SK-N-SH (cell line): ENCODE measurements at regions not wholly inside any gene's neighbourhood (a gene's known extent, or its start where the extent isn't known, plus 50 kb on each side); places are given as distances from the start of the nearest gene placed in this dataset.

Experiments used
- CTCF ChIA-PET: fragments of 300-600, 350-600 bp; formaldehyde crosslinking; extraction: SDS; loops from one replicate; lab custom pipeline; 2021; lab: Yijun Ruan, JAX
- POLR2A ChIA-PET: fragments of 350-600 bp; sonication (Branson Sonifier 250); formaldehyde crosslinking; extraction: SDS; loops from one replicate; lab custom pipeline; 2020; ENCODE audit warnings: antibody characterized with exemption, inconsistent platforms; lab: Yijun Ruan, JAX
- DNase-seq: peaks from one replicate; pipeline ENCODE4 v3.0.0; 2012
- H2AFZ ChIP-seq: fragments of 200-600 bp; sonication (generic); 2 replicates; pipeline ENCODE4 v1.8.1; 2016; ENCODE audit warnings: antibody characterized with exemption, mild to moderate bottlenecking, low read depth
- H3F3A ChIP-seq: fragments of 200-600 bp; sonication (generic); replicated peaks from 2 replicates; pipeline ENCODE3; 2016; ENCODE audit warnings: antibody characterized with exemption, mild to moderate bottlenecking; ENCODE audit not compliant: insufficient read depth
- H3K27ac ChIP-seq, 2 experiments: fragments of 200-500 bp in 1 of 2; fragments of 200-600 bp in 1 of 2; sonication (Bioruptor generic) in 1 of 2; sonication (generic), shearing (Covaris generic) in 1 of 2; 2 replicates each; pipeline versions ENCODE4 v1.5.1 to v1.6.1; 2014 to 2016; ENCODE audit warnings: low read depth in 2 of 2, inconsistent platforms in 1 of 2, low read length in 1 of 2, mild to moderate bottlenecking in 1 of 2, mixed read lengths in 1 of 2
- H3K27me3 ChIP-seq: fragments of 200-600 bp; sonication (generic), shearing (Covaris generic); 2 replicates; pipeline ENCODE4 v1.6.1; 2016; ENCODE audit warnings: mixed run types; ENCODE audit not compliant: insufficient read depth
- H3K36me3 ChIP-seq, 2 experiments: fragments of 200-500 bp in 1 of 2; fragments of 200-600 bp in 1 of 2; sonication (Bioruptor generic) in 1 of 2; sonication (generic) in 1 of 2; replicated peaks in 1 of 2; 2 replicates each; pipeline versions ENCODE3 to v1.5.1; 2014 to 2016; ENCODE audit warnings: low read length in 1 of 2, mild to moderate bottlenecking in 1 of 2; ENCODE audit not compliant: insufficient read depth in 2 of 2, control insufficient read depth in 1 of 2
- H3K4me1 ChIP-seq, 2 experiments: fragments of 200-500 bp in 1 of 2; fragments of 200-600 bp in 1 of 2; sonication (Bioruptor generic) in 1 of 2; sonication (generic), shearing (Covaris generic) in 1 of 2; 2 replicates each; pipeline versions ENCODE4 v1.5.1 to v1.6.1; 2014 to 2016; ENCODE audit warnings: low read depth in 1 of 2, low read length in 1 of 2, mixed run types in 1 of 2; ENCODE audit not compliant: insufficient read depth in 2 of 2, control insufficient read depth in 1 of 2
- H3K4me2 ChIP-seq: fragments of 200-600 bp; sonication (generic), shearing (Covaris generic); 2 replicates; pipeline ENCODE4 v1.6.1; 2017; ENCODE audit warnings: mixed run types
- H3K4me3 ChIP-seq, 2 experiments: fragments of 200-500 bp in 1 of 2; fragments of 200-600 bp in 1 of 2; sonication (Bioruptor generic) in 1 of 2; sonication (generic), shearing (Covaris generic) in 1 of 2; 2 replicates each; pipeline versions ENCODE4 v1.5.1 to v1.8.1; 2014 to 2016; ENCODE audit warnings: low read depth in 2 of 2, inconsistent platforms in 1 of 2, low read length in 1 of 2, mild to moderate bottlenecking in 1 of 2, mixed read lengths in 1 of 2, moderate library complexity in 1 of 2
- H3K79me2 ChIP-seq: fragments of 200-600 bp; sonication (generic); 2 replicates; pipeline ENCODE4 v1.8.1; 2017; ENCODE audit warnings: mild to moderate bottlenecking; ENCODE audit not compliant: insufficient read depth
- H3K9ac ChIP-seq: fragments of 200-600 bp; sonication (generic); 2 replicates; pipeline ENCODE4 v1.6.1; 2017; ENCODE audit warnings: mixed run types
- H3K9me2 ChIP-seq: fragments of 200-600 bp; sonication (generic); 2 replicates; pipeline ENCODE4 v1.6.1; 2017; ENCODE audit warnings: mixed run types
- H3K9me3 ChIP-seq: fragments of 200-600 bp; sonication (generic); 2 replicates; pipeline ENCODE4 v1.6.1; 2017; ENCODE audit warnings: mixed run types, mild to moderate bottlenecking, moderate library complexity
- H4K20me1 ChIP-seq: fragments of 200-600 bp; sonication (generic); 2 replicates; pipeline ENCODE4 v1.6.1; 2017; ENCODE audit warnings: mild to moderate bottlenecking, mixed run types; ENCODE audit not compliant: insufficient read depth
- CTCF ChIP-seq: fragments of 200-600 bp; sonication (generic); IDR thresholded peaks from 2 replicates; pipeline ENCODE4 v1.6.1; 2017; ENCODE audit warnings: antibody characterized with exemption, mild to moderate bottlenecking, moderate library complexity
- ELF1 ChIP-seq: IDR thresholded peaks from 2 replicates; pipeline ENCODE4 v1.4.0; 2012
- GATA2 ChIP-seq: sonication (generic); formaldehyde crosslinking; IDR thresholded peaks from 2 replicates; pipeline ENCODE4 v1.5.0; 2020; ENCODE audit warnings: mild to moderate bottlenecking, missing genetic modification reagents
- MEF2A ChIP-seq: IDR thresholded peaks from 2 replicates; pipeline ENCODE4 v1.4.0; 2012; ENCODE audit warnings: low read depth, borderline replicate concordance
- NRF1 ChIP-seq: IDR thresholded peaks from 2 replicates; pipeline ENCODE4 v1.6.1; 2012; ENCODE audit warnings: low read depth, mild to moderate bottlenecking, low read length
- RAD21 ChIP-seq: IDR thresholded peaks from 2 replicates; pipeline ENCODE4 v1.6.1; 2012; ENCODE audit warnings: mild to moderate bottlenecking, low read length
- RCOR1 ChIP-seq: fragments of 150-350 bp; IDR thresholded peaks from 2 replicates; pipeline ENCODE4 v1.6.1; 2017; ENCODE audit warnings: antibody characterized with exemption, low read length
- RFX5 ChIP-seq: IDR thresholded peaks from 2 replicates; pipeline ENCODE4 v1.6.1; 2012; ENCODE audit warnings: mild to moderate bottlenecking, improper control_type of control experiment, low read length
- RXRA ChIP-seq: IDR thresholded peaks from 2 replicates; pipeline ENCODE4 v1.4.0; 2012; ENCODE audit warnings: low read depth, mild to moderate bottlenecking, borderline replicate concordance
- SMC3 ChIP-seq: IDR thresholded peaks from 2 replicates; pipeline ENCODE4 v1.6.1; 2012; ENCODE audit warnings: low read depth, low read length, improper control_type of control experiment
- TAF1 ChIP-seq: IDR thresholded peaks from 2 replicates; pipeline ENCODE4 v1.6.1; 2012; ENCODE audit warnings: low read depth, mild to moderate bottlenecking, low read length, moderate library complexity, borderline replicate concordance
- TCF12 ChIP-seq: IDR thresholded peaks from 2 replicates; pipeline ENCODE4 v1.4.0; 2012
- USF1 ChIP-seq: IDR thresholded peaks from 2 replicates; pipeline ENCODE4 v1.4.0; 2012; ENCODE audit warnings: low read depth, borderline replicate concordance
- YY1 ChIP-seq: IDR thresholded peaks from 2 replicates; pipeline ENCODE4 v1.4.0; 2012; ENCODE audit warnings: low read depth, mild to moderate bottlenecking
- ZBTB33 ChIP-seq: IDR thresholded peaks from 2 replicates; pipeline ENCODE4 v1.4.0; 2012; ENCODE audit warnings: low read depth, borderline replicate concordance
- WGBS: methylation state at CpG from one replicate; pipeline ENCODE4 v1.1.6; 2017; ENCODE audit warnings: low lambda C conversion rate; 5-methylcytosine and 5-hydroxymethylcytosine counted together

GRCh38 chr3:5540532-5540931, 353.0 kb downstream of the EDEM1 start:
- no peaks in the 10 kb centered on the region for H3K36me3 ChIP-seq
- H3K9me3 ChIP-seq = no peaks in the 10 kb centered on the region
- no peak for DNase-seq
- POLR2A ChIA-PET = no interaction called here
- H3K4me2 ChIP-seq = no peak overlapping the region
- no peaks in the 10 kb centered on the region for H3K27me3 ChIP-seq
- TF ChIP-seq USF1 (no peak), ZBTB33 (no peak), ELF1 (no peak), RAD21 (no peak), YY1 (no peak), RCOR1 (no peak), SMC3 (no peak), GATA2 (CRISPR knock-in tag) (no peak), NRF1 (no peak), CTCF (no peak), TCF12 (no peak), TAF1 (no peak), RFX5 (no peak)
- H3F3A ChIP-seq = peaks cover 9% of the 10 kb centered on the region
- H3K4me3 ChIP-seq = no peak overlapping the region
- H3K4me1 ChIP-seq = no peaks in the 10 kb centered on the region
- CTCF ChIA-PET = no interaction called here
- H3K79me2 ChIP-seq = no peaks in the 10 kb centered on the region
- no peaks in the 10 kb centered on the region for H4K20me1 ChIP-seq
- no peaks in the 10 kb centered on the region for H3K9me2 ChIP-seq
- no peak overlapping the region for H2AFZ ChIP-seq
- 88% methylated on average over 13 of the region's 13 CpGs for WGBS
- no peak overlapping the region for H3K27ac ChIP-seq
- no peak overlapping the region for H3K9ac ChIP-seq

GRCh38 chr3:5542472-5542871, 355.0 kb downstream of the EDEM1 start:
- WGBS = 38% methylated on average over 2 of the region's 2 CpGs
- POLR2A ChIA-PET = no interaction called here
- H3K9me3 ChIP-seq = no peaks in the 10 kb centered on the region
- H3K4me1 ChIP-seq = no peaks in the 10 kb centered on the region
- H3K79me2 ChIP-seq = no peaks in the 10 kb centered on the region
- H3K27me3 ChIP-seq = no peaks in the 10 kb centered on the region
- no peaks in the 10 kb centered on the region for H4K20me1 ChIP-seq
- no peak overlapping the region for H3K4me3 ChIP-seq
- no peak for DNase-seq
- peaks cover 9% of the 10 kb centered on the region for H3F3A ChIP-seq
- CTCF ChIA-PET = no interaction called here
- H3K4me2 ChIP-seq = no peak overlapping the region
- H3K27ac ChIP-seq = no peak overlapping the region
- no peaks in the 10 kb centered on the region for H3K9me2 ChIP-seq
- no peak overlapping the region for H3K9ac ChIP-seq
- H3K36me3 ChIP-seq = no peaks in the 10 kb centered on the region
- H2AFZ ChIP-seq = no peak overlapping the region
- no peak for TF ChIP-seq MEF2A
- no peak for TF ChIP-seq RXRA
- TF ChIP-seq, all 33 proteins: peak for 0
